ENCODE measurements at regions not wholly inside any gene's neighbourhood (a gene's known extent, or its start where the extent isn't known, plus 50 kb on each side); places are given as distances from the start of the nearest gene placed in this dataset.

DNA sequence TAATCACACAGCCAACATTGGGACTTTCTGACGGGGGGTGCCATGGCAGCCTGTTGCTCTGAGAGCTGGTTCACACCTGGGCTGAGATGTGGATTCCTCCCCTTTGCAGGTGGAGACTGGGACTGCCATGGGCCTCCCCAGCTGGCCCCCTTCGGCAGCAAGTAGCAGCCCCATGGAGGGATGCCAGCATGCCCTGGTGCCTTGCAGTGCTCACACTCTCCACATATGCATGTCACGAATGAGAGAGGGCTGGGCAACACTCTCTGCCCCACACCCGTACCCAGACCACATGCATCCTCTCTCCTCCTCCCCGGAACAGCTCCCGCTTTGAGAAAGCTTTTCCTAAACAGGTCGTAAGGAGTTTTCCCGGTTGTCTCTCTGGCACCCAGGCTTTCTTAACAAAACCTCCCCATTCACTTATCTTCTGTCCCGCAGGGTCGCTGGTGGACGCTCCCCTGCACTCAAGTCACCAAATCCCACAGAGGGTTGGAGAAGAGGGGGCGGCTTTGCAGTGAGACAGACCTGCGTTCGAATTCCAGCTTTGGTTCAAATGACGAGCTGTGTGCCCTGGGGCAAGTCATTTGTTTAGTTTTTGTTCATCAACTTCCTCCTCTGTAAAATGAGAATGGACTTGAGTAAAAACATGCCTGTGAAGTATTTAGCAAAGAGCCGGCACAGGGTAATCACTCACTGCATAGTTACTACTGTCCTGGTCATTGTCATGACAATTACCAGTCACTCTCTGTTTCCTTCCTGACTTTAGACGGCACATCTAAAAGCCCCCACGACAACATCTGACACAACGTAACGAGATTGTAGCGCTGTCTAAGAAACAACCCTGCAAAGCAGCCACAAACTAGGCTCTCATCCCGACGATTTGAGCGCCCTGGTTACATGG is 231.3 kb upstream of the B3GAT1 start:
- TF ChIP-seq, protein P1, sequence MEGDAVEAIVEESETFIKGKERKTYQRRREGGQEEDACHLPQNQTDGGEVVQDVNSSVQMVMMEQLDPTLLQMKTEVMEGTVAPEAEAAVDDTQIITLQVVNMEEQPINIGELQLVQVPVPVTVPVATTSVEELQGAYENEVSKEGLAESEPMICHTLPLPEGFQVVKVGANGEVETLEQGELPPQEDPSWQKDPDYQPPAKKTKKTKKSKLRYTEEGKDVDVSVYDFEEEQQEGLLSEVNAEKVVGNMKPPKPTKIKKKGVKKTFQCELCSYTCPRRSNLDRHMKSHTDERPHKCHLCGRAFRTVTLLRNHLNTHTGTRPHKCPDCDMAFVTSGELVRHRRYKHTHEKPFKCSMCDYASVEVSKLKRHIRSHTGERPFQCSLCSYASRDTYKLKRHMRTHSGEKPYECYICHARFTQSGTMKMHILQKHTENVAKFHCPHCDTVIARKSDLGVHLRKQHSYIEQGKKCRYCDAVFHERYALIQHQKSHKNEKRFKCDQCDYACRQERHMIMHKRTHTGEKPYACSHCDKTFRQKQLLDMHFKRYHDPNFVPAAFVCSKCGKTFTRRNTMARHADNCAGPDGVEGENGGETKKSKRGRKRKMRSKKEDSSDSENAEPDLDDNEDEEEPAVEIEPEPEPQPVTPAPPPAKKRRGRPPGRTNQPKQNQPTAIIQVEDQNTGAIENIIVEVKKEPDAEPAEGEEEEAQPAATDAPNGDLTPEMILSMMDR (IDR thresholded peaks at IDR 0.05; ENCODE audit: control extremely low read depth, extremely low read depth, low read depth, missing control alignments): no peak
- POLR2A ChIA-PET: no interaction called here
- DNase-seq (ENCODE audit: extremely low spot score): no peak
- CTCF ChIA-PET: no interaction called here

DNA sequence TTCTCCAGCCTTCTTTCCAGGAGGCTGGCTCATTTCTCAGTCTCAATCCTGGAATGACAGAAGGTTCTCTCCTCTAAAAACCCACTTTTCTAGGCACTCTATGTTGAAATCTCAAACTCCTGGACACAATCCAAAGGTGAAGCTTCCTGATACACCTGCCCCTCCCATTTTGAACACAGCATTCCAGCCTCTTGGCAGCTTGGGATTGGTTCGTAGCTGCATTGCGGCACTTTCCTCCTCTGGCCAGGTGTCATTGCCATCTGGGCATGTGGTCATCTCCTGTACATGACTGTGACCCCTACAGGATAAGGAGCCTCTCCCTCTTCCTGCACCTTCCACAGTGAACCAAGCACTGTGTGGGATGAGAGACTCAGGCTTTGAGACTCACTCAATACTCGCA is 230.2 kb upstream of the B3GAT1 start:
- TF ChIP-seq, protein P1 (IDR thresholded peaks at IDR 0.05; ENCODE audit: control extremely low read depth, extremely low read depth, low read depth, missing control alignments): no peak
- no peak for DNase-seq (ENCODE audit: extremely low spot score)
- ChIA-PET CTCF (interaction anchor here (1.0 kb wide), 1 partner anchor 23 kb away, joined by 3 read pairs; no protein-coding TSS in a partner anchor), POLR2A (interaction anchor here (0.6 kb wide), 1 partner anchor 379 kb away, joined by 5 read pairs; no protein-coding TSS in a partner anchor)

DNA sequence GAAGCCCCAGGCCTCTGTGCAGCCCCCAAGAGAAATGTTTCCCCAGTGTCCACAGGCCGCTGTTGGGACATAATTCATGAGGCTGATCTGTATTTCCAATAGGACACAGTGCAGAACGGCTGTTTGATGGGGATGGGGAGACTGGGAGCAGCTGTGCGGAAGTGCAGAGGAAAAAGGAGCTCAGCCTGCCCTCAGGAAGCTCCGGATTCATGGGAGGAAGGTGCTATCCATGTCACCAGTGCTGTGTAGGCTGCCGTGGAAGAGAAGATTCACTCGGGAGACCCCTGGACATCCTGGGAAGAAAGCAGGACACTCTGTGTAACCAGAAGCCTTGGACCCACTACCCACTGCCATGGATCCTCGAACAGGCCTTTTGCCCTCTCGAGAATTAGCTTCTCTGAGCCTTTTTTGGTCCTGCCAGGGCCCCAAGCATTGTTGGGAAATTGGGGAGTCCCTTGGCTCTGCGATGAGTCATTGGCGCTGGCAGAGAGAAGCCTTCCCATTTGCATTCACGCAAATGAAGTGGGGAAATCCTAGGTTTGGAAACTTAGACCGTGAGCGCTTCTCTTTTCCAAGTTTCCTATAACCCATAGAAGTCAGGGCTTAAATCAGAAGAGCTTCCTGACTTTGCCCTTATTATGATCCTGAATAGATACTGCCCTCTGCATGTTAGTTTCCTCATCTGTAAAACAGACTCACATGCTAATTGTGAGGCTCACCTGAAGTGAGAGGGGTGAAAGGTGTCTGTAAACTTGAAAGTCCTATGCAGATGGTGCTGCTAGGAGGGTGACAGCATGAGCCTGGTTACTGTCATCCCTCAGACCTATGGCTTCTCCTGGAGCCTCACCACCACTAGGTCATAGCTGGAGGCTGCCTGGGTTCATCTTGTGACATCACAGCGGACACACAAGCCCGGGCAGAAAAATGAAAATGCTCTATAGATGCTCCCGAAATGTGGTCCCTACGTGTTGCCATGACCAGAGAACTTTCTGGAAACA is 229.2 kb upstream of the B3GAT1 start:
- ChIA-PET CTCF (interaction anchor here (1.0 kb wide), 1 partner anchor 22 kb away, joined by 3 read pairs; no protein-coding TSS in a partner anchor), POLR2A (interaction anchor here (0.6 kb wide), 1 partner anchor 378 kb away, joined by 5 read pairs; no protein-coding TSS in a partner anchor)
- no peak for DNase-seq (ENCODE audit: extremely low spot score)
- TF ChIP-seq, protein P1 (IDR thresholded peaks at IDR 0.05; ENCODE audit: control extremely low read depth, extremely low read depth, low read depth, missing control alignments): no peak

DNA sequence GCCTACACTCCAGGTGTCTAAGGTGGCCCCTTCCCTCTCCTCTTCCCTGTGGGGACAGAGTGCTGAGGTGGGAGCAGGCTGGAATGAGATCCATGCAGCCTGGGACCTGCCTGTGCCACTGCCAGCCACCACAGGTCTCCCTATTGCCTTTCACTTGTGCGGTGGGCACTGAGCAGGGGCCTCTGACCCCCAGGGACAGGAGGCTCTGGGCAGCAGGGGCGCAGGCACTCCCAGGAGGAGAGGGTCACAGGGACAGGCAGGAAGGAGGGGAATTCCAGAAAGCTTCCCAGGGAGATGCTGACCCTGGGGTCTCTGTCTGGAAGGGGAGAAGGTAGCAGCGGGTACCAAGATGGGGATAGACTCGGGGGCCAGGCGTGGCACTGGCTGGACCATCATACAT is 228.5 kb upstream of the B3GAT1 start:
- DNase-seq (ENCODE audit: extremely low spot score): no peak
- TF ChIP-seq, protein P1 (IDR thresholded peaks at IDR 0.05; ENCODE audit: control extremely low read depth, extremely low read depth, low read depth, missing control alignments): no peak
- ChIA-PET CTCF (no interaction called here), POLR2A (no interaction called here)

DNA sequence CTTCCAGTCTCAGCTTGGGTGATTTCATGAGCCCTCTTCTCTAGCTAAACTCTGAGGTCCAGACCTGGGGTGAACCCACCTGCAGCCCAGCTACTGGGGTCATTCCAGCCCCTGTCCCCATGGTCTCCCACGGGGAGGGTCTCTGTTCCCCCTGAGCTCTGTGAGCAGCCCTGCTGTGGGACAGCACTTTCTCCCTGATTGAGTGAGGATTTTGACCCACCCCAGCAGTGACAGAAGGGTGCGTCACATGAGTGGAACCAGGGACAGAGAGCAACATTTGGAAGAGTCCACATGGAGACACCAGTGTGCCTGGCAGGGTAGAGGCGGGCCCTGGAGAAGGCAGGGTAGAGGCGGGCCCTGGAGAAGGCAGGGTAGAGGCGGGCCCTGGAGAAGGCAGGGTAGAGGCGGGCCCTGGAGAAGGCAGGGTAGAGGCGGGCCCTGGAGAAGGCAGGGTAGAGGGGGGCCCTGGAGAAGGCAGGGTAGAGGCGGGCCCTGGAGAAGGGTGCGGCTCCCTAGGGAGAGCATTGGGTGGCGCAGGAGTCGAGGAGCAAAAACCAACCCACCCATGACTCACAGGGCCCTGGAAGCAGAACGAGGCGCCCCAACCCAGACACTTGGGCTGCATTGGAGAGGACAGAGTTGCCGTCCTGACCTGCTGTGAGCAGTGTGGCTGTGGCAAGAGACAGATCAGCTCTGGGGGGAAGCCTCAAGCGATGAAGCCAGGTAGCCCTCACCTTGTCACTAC is 227.7 kb upstream of the B3GAT1 start:
- DNase-seq (ENCODE audit: extremely low spot score): no peak
- ChIA-PET CTCF (no interaction called here), POLR2A (no interaction called here)
- TF ChIP-seq, protein P1 (IDR thresholded peaks at IDR 0.05; ENCODE audit: control extremely low read depth, extremely low read depth, low read depth, missing control alignments): no peak

All from GM10248 (cell line).